SK-N-SH (cell line): ENCODE measurements at regions not wholly inside any gene's neighbourhood (a gene's known extent, or its start where the extent isn't known, plus 50 kb on each side); places are given as distances from the start of the nearest gene placed in this dataset.

ENCODE experiments used
- CTCF ChIA-PET: fragments of 300-600, 350-600 bp; formaldehyde crosslinking; extraction: SDS; loops from one replicate; lab custom pipeline; 2021; lab: Yijun Ruan, JAX
- POLR2A ChIA-PET: fragments of 350-600 bp; sonication (Branson Sonifier 250); formaldehyde crosslinking; extraction: SDS; loops from one replicate; lab custom pipeline; 2020; ENCODE audit warnings: antibody characterized with exemption, inconsistent platforms; lab: Yijun Ruan, JAX
- DNase-seq: peaks from one replicate; pipeline ENCODE4 v3.0.0; 2012
- H2AFZ ChIP-seq: fragments of 200-600 bp; sonication (generic); 2 replicates; pipeline ENCODE4 v1.8.1; 2016; ENCODE audit warnings: antibody characterized with exemption, mild to moderate bottlenecking, low read depth
- H3F3A ChIP-seq: fragments of 200-600 bp; sonication (generic); replicated peaks from 2 replicates; pipeline ENCODE3; 2016; ENCODE audit warnings: antibody characterized with exemption, mild to moderate bottlenecking; ENCODE audit not compliant: insufficient read depth
- H3K27ac ChIP-seq, 2 experiments: fragments of 200-500 bp in 1 of 2; fragments of 200-600 bp in 1 of 2; sonication (Bioruptor generic) in 1 of 2; sonication (generic), shearing (Covaris generic) in 1 of 2; 2 replicates each; pipeline versions ENCODE4 v1.5.1 to v1.6.1; 2014 to 2016; ENCODE audit warnings: low read depth in 2 of 2, inconsistent platforms in 1 of 2, low read length in 1 of 2, mild to moderate bottlenecking in 1 of 2, mixed read lengths in 1 of 2
- H3K27me3 ChIP-seq: fragments of 200-600 bp; sonication (generic), shearing (Covaris generic); 2 replicates; pipeline ENCODE4 v1.6.1; 2016; ENCODE audit warnings: mixed run types; ENCODE audit not compliant: insufficient read depth
- H3K36me3 ChIP-seq, 2 experiments: fragments of 200-500 bp in 1 of 2; fragments of 200-600 bp in 1 of 2; sonication (Bioruptor generic) in 1 of 2; sonication (generic) in 1 of 2; replicated peaks in 1 of 2; 2 replicates each; pipeline versions ENCODE3 to v1.5.1; 2014 to 2016; ENCODE audit warnings: low read length in 1 of 2, mild to moderate bottlenecking in 1 of 2; ENCODE audit not compliant: insufficient read depth in 2 of 2, control insufficient read depth in 1 of 2
- H3K4me1 ChIP-seq, 2 experiments: fragments of 200-500 bp in 1 of 2; fragments of 200-600 bp in 1 of 2; sonication (Bioruptor generic) in 1 of 2; sonication (generic), shearing (Covaris generic) in 1 of 2; 2 replicates each; pipeline versions ENCODE4 v1.5.1 to v1.6.1; 2014 to 2016; ENCODE audit warnings: low read depth in 1 of 2, low read length in 1 of 2, mixed run types in 1 of 2; ENCODE audit not compliant: insufficient read depth in 2 of 2, control insufficient read depth in 1 of 2
- H3K4me2 ChIP-seq: fragments of 200-600 bp; sonication (generic), shearing (Covaris generic); 2 replicates; pipeline ENCODE4 v1.6.1; 2017; ENCODE audit warnings: mixed run types
- H3K4me3 ChIP-seq, 2 experiments: fragments of 200-500 bp in 1 of 2; fragments of 200-600 bp in 1 of 2; sonication (Bioruptor generic) in 1 of 2; sonication (generic), shearing (Covaris generic) in 1 of 2; 2 replicates each; pipeline versions ENCODE4 v1.5.1 to v1.8.1; 2014 to 2016; ENCODE audit warnings: low read depth in 2 of 2, inconsistent platforms in 1 of 2, low read length in 1 of 2, mild to moderate bottlenecking in 1 of 2, mixed read lengths in 1 of 2, moderate library complexity in 1 of 2
- H3K79me2 ChIP-seq: fragments of 200-600 bp; sonication (generic); 2 replicates; pipeline ENCODE4 v1.8.1; 2017; ENCODE audit warnings: mild to moderate bottlenecking; ENCODE audit not compliant: insufficient read depth
- H3K9ac ChIP-seq: fragments of 200-600 bp; sonication (generic); 2 replicates; pipeline ENCODE4 v1.6.1; 2017; ENCODE audit warnings: mixed run types
- H3K9me2 ChIP-seq: fragments of 200-600 bp; sonication (generic); 2 replicates; pipeline ENCODE4 v1.6.1; 2017; ENCODE audit warnings: mixed run types
- H3K9me3 ChIP-seq: fragments of 200-600 bp; sonication (generic); 2 replicates; pipeline ENCODE4 v1.6.1; 2017; ENCODE audit warnings: mixed run types, mild to moderate bottlenecking, moderate library complexity
- H4K20me1 ChIP-seq: fragments of 200-600 bp; sonication (generic); 2 replicates; pipeline ENCODE4 v1.6.1; 2017; ENCODE audit warnings: mild to moderate bottlenecking, mixed run types; ENCODE audit not compliant: insufficient read depth
- FOXJ3 ChIP-seq: sonication (generic); formaldehyde crosslinking; IDR thresholded peaks from 2 replicates; pipeline ENCODE4 v1.5.1; 2020; ENCODE audit warnings: mild to moderate bottlenecking, missing genetic modification reagents
- GABPA ChIP-seq: IDR thresholded peaks from 2 replicates; pipeline ENCODE4 v1.4.0; 2012; ENCODE audit warnings: low read depth, mild to moderate bottlenecking
- IRF3 ChIP-seq: fragments of 150-350 bp; IDR thresholded peaks from 2 replicates; pipeline ENCODE4 v1.6.1; 2016; ENCODE audit warnings: mild to moderate bottlenecking, low read depth, low read length
- MAX ChIP-seq: IDR thresholded peaks from 2 replicates; pipeline ENCODE4 v1.4.0; 2012; ENCODE audit warnings: low read depth
- NRF1 ChIP-seq: IDR thresholded peaks from 2 replicates; pipeline ENCODE4 v1.6.1; 2012; ENCODE audit warnings: low read depth, mild to moderate bottlenecking, low read length
- PBX3 ChIP-seq: IDR thresholded peaks from 2 replicates; pipeline ENCODE4; 2012
- POLR2AphosphoS5 ChIP-seq: IDR thresholded peaks from 2 replicates; pipeline ENCODE4 v1.6.1; 2012; ENCODE audit warnings: low read depth, low read length
- RCOR1 ChIP-seq: fragments of 150-350 bp; IDR thresholded peaks from 2 replicates; pipeline ENCODE4 v1.6.1; 2017; ENCODE audit warnings: antibody characterized with exemption, low read length
- REST ChIP-seq: IDR thresholded peaks from 2 replicates; pipeline ENCODE4 v1.6.1; 2012; ENCODE audit warnings: mild to moderate bottlenecking, low read depth, low read length, moderate library complexity
- RFX5 ChIP-seq: IDR thresholded peaks from 2 replicates; pipeline ENCODE4 v1.6.1; 2012; ENCODE audit warnings: mild to moderate bottlenecking, improper control_type of control experiment, low read length
- RXRA ChIP-seq: IDR thresholded peaks from 2 replicates; pipeline ENCODE4 v1.4.0; 2012; ENCODE audit warnings: low read depth, mild to moderate bottlenecking, borderline replicate concordance
- SIN3A ChIP-seq: IDR thresholded peaks from 2 replicates; pipeline ENCODE4 v1.6.1; 2012; ENCODE audit warnings: low read depth, mild to moderate bottlenecking, low read length, moderate library complexity, borderline replicate concordance
- TAF1 ChIP-seq: IDR thresholded peaks from 2 replicates; pipeline ENCODE4 v1.6.1; 2012; ENCODE audit warnings: low read depth, mild to moderate bottlenecking, low read length, moderate library complexity, borderline replicate concordance
- TEAD4 ChIP-seq: IDR thresholded peaks from 2 replicates; pipeline ENCODE4 v1.4.0; 2012; ENCODE audit warnings: mild to moderate bottlenecking, borderline replicate concordance; ENCODE audit not compliant: insufficient read depth
- WGBS: methylation state at CpG from one replicate; pipeline ENCODE4 v1.1.6; 2017; ENCODE audit warnings: low lambda C conversion rate; 5-methylcytosine and 5-hydroxymethylcytosine counted together

GRCh38 chr15:47857776-47858167 is 140.5 kb downstream of the SEMA6D start:
- no peaks in the 10 kb centered on the region for H3K79me2 ChIP-seq
- DNase-seq, result no peak
- H3K9me3 ChIP-seq, result no peaks in the 10 kb centered on the region
- H3F3A ChIP-seq, result no peaks in the 10 kb centered on the region
- no peaks in the 10 kb centered on the region for H3K9me2 ChIP-seq
- no peaks in the 10 kb centered on the region for H3K27me3 ChIP-seq
- TF ChIP-seq RXRA, result no peak
- TF ChIP-seq SIN3A, result no peak
- TF ChIP-seq MAX, result no peak
- TF ChIP-seq REST, result no peak
- TF ChIP-seq PBX3, result no peak
- TF ChIP-seq POLR2AphosphoS5, result no peak
- TF ChIP-seq TAF1, result no peak
- no peak for TF ChIP-seq IRF3
- TF ChIP-seq FOXJ3 (CRISPR knock-in tag), result no peak
- no peak overlapping the region for H3K4me2 ChIP-seq
- no peak overlapping the region for H3K9ac ChIP-seq
- H3K4me1 ChIP-seq, result no peaks in the 10 kb centered on the region
- CTCF ChIA-PET, result interaction anchor here (0.9 kb wide), 1 partner anchor 15 kb away, joined by 3 read pairs; no protein-coding TSS in a partner anchor
- H3K27ac ChIP-seq, result no peak overlapping the region
- H3K36me3 ChIP-seq, result no peaks in the 10 kb centered on the region
- no peak overlapping the region for H2AFZ ChIP-seq
- POLR2A ChIA-PET, result no interaction called here
- 47% methylated on average over 3 of the region's 3 CpGs for WGBS
- no peaks in the 10 kb centered on the region for H4K20me1 ChIP-seq
- H3K4me3 ChIP-seq, result no peak overlapping the region

- Histone ChIP-seq H3K79me2 (no peaks in the 10 kb centered on the region), H3K27me3 (no peaks in the 10 kb centered on the region), H3K4me2 (no peak overlapping the region), H3K9me2 (no peaks in the 10 kb centered on the region), H3K4me3 (no peak overlapping the region), H3K36me3 (no peaks in the 10 kb centered on the region), H3K9me3 (no peaks in the 10 kb centered on the region), H3K9ac (no peak overlapping the region), H3K4me1 (no peaks in the 10 kb centered on the region), H2AFZ (no peak overlapping the region), H4K20me1 (no peaks in the 10 kb centered on the region), H3F3A (no peaks in the 10 kb centered on the region), H3K27ac (no peak overlapping the region)
- ChIA-PET POLR2A (no interaction called here), CTCF (no interaction called here)
- WGBS, result 51% methylated on average over 10 of the region's 10 CpGs
- DNase-seq, result no peak
- no peak for TF ChIP-seq REST
- no peak for TF ChIP-seq IRF3
- TF ChIP-seq RFX5, result no peak
- no peak for TF ChIP-seq RCOR1
- TF ChIP-seq GABPA, result no peak
- no peak for TF ChIP-seq NRF1
- TF ChIP-seq TEAD4, result no peak
Measured at GRCh38 chr15:47861111-47861903, 144.0 kb downstream of the SEMA6D start.
